Stimulated activated CD8-positive, alpha-beta memory T cell treated with anti-CD3 and anti-CD28 coated beads, Interleukin-4, amount 100 ng/mL, for 4 hours (primary cell): ENCODE measurements at regions not wholly inside any gene's neighbourhood (a gene's known extent, or its start where the extent isn't known, plus 50 kb on each side); places are given as distances from the start of the nearest gene placed in this dataset.
"Not testable (repeated sequence)": the region's sequence is repeated elsewhere in the genome, so short reads cannot be mapped to it uniquely, and the experiment has no call there.

Source experiments
- DNase-seq, 2 donors: peaks; one replicate each; pipeline ENCODE4 v3.0.0-alpha.2; 2020; ENCODE audit warnings: low read depth in 2 of 2, low spot score in 1 of 2

DNA sequence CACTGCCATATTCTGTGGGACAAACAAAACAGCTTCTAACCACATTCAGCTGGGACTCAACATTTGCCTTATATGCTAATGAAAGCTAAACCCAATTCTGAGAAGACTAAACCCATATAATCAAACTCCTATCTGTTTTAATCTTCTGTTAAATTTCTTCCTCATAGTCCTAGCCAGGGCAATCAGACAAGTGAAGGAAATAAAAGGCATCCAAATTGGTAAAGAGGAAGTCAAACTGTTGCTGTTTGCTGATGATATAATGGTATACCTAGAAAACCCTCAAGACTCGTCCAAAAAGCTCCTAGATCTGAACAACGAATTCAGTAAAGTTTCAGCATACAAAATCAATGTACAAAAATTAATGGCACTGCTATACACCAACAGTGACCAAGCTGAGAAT lies 157.1 kb downstream of the PHLDA1 start:
- no peak for DNase-seq

DNA sequence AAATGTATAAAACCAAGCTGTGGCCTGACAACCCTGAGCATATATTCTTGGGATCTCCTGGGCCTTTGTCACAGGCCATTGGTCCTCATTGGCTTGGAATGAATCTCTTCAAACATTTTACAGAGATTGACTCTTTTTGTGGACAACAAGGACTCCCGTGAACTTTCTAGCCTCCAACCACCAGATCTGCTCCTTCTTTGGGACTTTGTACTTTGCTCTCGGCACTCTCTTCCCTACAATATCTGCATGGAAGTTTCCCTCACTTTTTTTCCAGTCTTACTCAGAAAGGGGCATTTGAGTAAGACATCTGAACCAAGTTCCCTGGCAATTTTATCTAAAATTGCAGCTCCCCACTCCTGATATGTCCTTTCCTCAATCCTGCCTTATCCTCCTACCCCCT lies 158.8 kb downstream of the PHLDA1 start:
- no peak for DNase-seq

DNA sequence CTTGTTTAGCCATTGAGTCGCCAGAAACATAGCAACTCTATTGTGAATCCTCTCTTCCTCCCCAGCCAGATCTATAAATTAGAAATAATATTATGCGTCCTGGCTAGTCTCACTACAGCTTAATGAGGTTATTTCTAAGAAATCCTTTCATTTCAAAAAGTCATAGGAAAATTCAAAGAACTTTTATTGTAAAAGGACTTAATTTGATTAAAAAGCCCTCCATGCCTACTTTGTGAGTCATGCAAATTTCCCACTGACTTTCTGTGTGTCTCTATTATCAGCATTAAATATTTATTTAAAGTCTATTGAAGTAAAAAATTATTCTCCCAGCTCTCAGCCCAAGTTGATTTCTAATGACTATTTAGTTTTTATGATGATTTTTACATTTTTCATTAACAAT lies 160.7 kb downstream of the PHLDA1 start:
- DNase-seq, result no peak

DNA sequence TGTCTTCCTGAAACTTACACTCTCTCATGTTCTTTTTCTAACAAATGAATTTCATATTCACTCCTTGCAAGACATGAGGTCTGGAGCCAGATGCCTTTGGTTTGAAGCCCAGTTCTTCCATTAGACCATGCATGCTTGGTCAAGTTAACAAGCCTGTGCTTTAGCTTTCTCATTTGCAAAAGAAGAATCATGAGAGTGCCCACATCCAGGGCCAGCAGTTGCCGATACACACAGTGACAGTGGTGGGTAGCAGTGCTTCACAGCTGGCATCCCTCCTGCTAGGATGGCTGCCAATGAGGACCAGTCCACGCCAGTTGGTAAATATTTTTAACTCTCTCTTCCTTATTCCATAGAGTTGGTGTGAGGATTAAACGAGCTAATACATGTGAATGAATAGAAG lies 163.1 kb downstream of the PHLDA1 start:
- no peak for DNase-seq

DNA sequence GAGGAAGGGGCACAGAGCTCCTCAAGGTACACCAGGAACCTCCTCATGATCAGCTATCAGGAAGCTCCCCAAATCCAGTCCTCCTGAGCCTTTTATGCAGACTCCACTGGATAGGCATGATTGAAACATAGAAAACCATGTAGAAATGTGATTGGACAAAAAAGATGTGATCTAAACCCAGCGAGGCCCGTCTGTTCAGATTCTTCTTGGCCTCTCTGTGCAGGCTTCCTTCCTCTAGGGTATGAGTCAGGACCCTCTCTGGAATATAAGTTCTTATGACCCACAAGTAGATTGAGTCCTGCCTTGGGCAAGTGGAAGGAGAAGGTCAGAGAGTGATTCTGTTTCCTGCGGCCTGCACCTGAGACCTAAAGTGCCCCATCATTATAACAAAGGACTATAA lies 166.3 kb downstream of the PHLDA1 start:
- no peak for DNase-seq

DNA sequence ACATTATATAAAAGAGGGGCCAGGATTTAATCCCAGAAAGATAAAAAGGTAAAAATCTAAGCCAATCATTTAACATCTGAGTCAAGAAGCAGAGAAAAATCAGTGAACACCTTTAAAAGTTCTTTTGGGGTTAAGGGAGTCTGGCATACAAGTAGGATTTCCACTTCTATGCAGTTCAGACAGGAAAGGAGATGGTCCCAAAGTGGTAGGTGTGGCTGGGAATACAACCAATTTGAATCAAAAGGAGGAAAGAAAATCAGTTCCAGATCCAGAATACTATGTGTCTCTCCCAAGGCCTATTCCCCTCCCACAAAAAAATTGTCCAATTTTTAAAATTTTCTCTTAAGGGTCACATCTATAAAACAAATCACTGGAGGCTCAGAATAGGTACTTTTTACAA lies 167.4 kb downstream of the PHLDA1 start:
- no peak for DNase-seq

DNA sequence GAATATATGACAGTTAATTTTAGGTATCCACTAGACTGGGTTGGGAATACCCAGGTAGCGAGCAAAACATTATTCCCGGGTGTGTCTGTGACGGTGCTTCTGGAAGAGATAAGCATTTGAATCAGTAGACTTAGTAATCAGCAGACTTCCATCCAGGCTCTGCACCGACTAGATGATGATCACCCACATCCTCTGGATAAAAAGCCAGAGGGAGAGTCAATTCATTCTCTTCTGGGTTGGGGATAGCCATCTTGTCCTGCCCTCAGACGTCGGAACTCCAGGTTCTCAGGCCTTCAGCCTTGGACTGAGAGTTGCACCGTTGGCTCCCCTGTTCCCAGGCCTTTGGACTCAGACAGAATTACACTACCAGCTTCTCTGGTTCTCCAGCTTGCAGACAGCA lies 168.0 kb downstream of the PHLDA1 start:
- no peak for DNase-seq

DNA sequence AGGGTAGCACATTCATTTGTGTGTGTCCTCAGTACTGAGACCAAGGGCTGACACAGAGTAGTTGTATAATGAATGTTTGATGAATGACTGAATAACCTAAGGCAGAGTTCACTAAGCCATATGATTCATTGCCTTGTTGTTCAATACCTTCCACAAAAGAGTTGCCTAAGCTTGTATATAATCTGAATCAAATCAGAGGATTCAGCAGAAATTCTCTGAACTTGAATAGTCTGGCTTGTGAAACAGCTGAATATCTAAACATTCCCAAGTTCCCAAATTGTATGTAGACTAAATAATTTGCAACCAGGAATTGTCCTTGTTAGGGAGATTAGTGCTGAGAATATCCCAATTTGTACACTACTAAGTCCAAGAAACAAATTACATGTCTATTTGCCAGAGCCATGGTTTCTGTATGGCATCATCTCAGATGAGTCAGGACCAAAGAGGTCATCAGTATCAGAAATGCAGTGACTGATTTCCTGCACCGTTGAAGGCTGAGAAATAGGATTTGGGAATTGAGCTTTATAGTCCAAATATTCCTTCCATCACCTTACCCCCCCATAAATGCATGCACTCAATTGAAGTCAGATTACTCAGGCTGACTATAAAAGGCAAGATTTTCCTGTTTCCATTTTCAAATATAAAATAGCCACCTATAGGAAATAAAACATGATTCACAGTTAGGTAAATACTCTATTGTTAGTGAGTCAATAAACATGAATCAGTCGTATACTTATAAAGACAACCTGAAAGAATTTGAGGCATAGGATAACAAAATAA lies 168.7 kb downstream of the PHLDA1 start:
- no peak for DNase-seq

DNA sequence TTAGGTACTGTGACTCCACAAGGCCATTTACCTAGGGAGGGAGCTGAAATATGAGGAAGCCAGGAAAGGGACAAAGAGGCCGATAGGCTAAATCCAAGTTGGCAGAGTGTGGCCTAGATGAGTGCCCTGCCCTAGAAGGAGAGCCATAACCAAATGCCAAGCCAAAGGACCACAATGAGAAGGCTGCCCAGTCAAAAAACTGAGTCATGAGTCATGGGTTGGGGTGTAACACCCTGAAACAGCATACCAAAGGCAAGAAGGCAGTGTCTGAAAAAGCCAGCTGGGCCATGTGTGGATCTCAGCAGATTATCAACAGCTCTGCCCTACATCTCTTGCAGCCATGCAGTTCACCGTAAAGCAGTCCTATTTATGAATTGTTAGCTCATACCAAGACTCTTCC lies 171.7 kb downstream of the PHLDA1 start:
- DNase-seq, result no peak

DNA sequence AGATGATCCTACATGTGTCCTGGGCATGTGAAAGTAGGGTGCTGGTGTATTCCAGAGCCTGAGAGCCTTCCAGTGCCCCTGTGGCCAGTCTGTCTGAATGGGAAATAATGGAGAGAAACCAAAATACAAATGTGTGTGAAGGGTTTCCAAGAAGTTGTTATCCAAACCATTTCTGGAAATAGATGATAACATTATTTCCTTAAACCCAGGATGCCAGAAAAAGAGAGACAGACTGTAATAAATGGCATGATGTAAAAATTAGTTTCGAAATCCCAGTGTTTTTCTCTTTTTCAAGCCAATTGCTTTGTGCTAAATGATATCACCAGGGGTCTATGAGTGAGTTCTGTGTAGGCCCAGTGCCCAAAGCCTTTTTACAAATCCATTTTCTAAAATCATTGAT lies 175.3 kb downstream of the PHLDA1 start:
- DNase-seq, result no peak

DNA sequence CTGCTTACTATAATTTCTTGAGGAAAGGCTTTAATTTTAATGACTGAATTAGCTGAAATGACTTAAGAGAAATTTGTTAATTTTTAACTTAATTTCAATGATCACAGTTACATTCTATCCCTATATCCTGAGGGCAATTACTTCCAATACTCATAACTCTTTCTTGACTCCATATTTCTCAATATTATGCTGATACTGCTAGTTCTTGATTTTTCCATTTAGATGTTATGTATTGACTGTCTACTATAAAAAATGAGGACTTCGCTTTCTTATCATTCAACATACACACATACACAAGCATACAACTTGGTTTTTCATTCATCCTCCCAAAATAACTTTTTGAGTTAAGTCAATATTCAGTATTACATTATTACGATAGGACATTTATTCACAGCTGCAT lies 176.2 kb downstream of the PHLDA1 start:
- no peak for DNase-seq

DNA sequence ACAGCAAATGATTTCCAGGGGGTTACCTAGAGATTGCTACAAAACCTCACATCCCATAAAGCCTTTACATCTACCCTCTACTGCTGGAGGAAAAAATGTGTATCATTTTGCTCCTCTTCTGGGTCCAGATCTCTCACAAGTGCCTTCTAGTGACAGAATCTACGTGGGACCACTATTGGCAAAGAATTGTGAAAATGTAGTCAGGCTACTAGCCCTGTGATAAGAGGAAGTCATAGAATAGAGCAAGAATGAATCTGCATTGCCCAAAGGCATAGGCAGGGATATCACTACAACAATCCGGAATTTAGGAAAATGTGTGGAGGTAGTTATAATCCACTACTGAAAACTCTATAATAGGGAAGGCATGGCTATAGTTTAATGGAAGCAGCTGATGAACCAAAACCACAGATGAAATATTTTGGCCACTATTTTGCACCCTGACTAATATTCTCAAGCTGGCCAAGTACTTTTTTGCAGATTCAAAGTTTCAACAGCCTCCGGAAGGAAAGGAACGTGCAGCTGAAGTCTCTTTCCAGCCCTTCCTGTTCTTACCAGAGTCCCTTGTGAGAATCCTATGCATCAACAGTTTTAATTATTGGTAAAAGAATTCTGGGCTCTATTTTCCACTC lies 176.8 kb downstream of the PHLDA1 start:
- DNase-seq, result no peak

DNA sequence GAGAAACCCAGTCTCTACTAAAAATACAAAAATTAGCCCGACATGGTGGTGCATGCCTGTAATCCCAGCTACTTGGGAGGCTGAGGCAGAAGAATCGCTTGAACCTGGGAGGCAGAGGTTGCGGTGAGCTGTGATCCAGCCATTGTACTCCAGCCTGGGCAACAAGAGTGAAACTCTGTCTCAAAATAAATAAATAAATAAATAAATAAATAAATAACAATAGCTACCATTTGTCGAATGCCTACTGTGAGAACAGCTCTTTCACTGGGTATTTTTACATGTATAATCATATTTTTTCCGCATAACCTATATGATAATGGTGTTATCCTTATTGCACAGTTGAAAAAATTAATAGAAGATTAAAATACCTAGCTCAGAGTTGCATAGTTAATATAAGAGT lies 177.4 kb downstream of the PHLDA1 start:
- not testable (repeated sequence) for DNase-seq

DNA sequence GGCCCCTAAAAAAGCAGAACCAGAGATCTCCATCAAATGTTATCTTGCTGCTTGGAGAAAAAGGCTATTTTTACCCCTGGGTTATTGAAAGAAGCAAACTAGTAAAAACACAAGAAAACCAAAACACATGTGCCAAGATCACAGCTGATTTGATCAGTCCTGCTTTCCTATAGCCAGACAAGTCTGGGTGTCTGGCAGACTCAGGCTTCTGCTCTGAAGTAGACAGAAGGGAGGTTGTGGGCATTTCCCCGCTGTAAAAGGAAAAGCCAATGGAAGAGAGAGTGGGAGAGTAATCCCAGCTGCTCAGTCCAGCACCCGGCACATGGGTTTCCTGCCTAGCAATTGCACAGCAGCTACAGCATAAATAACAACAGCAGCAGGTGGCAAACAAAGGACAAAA lies 177.9 kb downstream of the PHLDA1 start:
- DNase-seq, result no peak

DNA sequence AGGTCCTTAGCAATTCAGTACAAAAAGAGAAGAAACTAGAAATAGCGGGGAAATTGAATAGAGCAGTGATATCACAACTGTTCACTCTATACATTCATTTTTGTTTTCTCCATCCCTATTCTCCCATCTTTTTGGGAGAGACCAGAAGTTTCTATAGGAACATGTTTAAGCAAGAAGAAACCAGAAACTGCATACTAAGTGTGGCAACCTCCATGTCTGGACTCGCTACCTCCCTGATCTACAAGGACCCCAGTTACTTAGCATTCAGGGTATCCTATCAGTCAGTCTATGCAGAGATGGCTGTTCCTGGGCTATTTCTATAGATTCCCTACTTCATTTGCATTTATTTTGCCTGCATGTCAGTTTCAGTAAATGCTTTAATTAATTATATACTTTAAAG lies 178.6 kb downstream of the PHLDA1 start:
- DNase-seq, result no peak

DNA sequence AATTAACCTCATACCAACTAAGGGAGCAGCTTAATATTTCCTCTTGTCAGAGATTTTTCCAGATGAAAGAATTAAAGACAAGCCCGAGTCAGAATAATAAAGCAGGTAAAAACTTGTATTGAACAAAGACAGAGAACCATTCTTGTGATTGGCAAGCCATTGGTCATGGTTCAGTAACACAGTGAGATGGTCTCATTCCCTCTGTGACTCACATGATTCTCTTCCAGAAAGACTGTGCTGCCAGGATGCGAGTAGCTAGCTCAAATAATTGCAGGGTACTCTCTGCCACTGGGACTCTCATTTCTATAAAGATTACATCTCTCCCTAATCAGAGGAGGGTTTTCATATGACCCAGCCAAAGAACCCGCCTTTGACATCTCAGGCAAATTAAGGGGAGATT lies 179.4 kb downstream of the PHLDA1 start:
- DNase-seq, result no peak

DNA sequence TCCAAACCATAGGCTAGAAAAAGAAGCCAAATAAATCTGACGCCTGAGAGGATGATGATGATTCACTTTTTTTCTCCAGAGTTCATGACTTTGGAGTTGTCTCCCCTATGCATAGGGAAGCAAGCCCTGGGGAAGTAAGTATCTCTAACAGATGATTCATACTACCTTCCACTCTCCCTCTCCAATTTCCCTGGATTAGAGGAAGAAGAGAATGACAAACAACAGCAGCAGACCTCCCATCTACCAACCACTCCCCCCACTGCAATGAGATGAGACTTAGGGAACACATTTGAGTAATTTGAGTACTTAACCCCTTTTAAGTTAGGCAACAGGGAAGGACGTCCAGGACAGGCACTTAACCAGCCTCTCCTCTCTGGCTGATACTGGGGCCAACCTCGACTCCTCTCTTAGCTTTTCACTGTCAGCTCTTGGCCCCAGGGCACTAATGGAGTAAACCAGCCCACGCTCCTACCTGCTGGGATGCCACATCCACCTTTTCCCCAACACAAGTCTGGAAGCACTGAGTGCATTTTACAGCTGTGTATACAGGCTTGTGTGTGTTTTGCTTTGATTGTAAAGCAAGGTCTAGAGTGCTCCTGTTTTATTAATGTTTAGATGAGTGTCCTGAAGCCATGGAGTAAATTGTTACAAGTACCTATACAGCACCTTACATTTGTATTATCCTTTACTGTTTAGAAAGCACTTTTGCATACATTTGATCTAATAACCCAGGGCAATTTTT lies 180.7 kb downstream of the PHLDA1 start:
- no peak for DNase-seq

DNA sequence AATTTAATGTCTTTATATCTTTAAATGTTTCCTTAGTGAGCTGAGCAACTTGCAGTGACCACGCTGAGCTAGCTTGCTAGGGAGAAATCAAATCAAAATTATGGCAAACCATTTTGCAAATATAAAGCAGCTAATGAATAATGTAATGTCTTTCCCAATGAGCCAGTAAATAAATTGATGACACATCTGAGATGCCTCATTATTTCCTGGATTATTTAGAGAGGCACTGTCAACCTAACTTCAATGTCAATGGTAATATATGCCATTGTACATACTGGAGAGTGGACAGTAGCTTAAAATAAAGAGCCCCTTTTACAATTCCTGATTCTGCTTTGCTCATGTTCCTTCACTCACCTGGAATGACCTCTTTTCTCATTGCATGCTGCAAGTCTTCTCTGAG lies 182.6 kb downstream of the PHLDA1 start:
- DNase-seq, result no peak

DNA sequence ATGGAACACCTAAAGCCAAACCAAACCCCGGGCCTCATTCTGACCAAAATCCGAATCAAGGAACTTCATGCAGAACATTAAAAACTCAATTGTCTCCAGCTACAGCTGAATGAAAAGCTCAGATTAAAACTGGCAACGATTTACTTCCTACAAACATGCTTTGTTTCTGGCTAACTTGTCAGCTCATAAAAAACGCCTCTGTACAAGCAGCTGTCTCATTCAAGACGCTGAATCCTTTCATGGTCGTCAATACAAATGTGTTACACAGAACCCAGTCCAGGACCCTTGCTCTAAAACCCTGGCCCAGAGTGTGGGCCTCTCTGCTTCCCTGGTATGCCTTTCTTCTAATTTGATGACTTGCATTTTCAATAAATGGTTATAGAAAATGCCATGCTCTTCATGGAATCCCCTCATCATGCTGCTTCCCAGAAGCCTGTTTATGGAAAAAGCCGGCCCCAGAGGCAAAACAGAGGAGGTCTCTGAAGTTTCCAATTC lies 183.1 kb downstream of the PHLDA1 start:
- DNase-seq, result no peak

DNA sequence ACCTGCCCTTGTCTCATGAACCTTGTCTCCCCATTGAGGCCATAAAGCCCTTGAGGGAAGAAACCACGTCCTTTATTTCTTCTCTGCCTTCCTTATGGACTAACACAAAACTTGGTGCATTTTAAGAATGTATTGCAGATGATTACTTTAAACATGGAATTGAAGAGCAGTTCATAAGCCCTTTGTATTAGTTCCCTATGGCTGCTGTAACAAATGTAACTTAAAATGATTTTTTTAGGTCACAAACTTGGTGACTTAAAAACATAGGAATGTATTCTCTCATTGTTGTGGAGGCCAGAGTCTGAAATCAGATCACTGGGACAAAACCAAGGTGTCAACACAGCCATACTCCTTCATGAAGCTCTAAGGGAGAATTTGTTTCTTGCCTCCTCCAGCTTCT lies 185.5 kb downstream of the PHLDA1 start:
- DNase-seq, result no peak

DNA sequence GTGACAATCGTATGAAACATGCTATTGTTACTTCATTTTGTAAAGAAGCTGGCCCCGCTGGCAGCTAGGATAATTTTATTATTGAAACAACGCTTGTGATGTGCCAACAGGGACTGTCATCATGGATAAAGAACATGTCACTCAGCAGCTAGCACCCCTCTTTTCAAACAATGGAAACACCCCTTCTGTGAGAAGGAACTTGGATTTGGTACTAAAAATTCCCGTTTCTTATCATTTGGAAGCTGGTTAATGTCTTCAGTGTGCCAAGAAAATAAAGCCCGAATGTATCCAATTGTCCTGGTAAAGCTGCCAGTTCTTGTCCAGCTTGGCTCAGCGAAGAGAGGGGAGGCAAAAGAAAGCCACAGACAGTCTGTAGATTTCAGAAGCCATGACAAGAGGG lies 186.6 kb downstream of the PHLDA1 start:
- DNase-seq, result no peak

DNA sequence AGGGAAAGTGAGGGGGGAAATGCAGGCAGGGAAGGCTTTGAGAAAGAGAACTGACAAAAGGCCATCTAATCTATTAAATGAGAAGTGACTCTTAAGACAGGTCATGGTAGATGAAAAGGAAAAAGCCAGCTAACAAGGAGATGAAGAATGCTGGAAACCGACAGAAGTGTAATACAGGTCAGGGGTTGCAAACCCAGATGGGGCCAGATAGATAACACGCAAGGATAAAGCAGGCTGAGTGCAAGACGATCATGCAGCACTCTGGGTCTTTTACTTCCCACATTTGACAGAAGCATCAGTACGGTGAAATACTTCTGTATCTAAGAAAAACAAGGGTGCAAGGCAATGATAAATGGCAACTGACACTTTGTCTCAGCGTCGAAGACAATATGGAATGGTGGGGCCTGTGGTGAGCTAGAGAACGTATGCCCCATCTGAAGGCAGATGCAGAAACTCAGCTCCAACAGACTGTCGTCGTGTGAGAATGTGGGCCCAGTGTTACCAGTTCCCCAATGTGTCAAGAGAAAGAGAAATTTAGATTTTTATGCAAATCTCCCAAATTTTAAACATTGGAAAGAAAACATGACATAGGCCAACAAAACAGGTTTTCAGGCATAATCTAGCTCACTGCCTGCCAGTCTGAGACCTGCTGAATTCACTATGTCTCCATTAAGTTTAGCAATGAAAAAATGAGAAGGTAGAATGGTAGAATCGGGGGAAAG lies 187.4 kb downstream of the PHLDA1 start:
- no peak for DNase-seq
